HG03378 (cell line): ENCODE measurements at regions not wholly inside any gene's neighbourhood (a gene's known extent, or its start where the extent isn't known, plus 50 kb on each side); places are given as distances from the start of the nearest gene placed in this dataset.

ENCODE experiments used
- ATAC-seq: cut with Tn5 transposase; IDR thresholded peaks from one replicate; pipeline ENCODE4 v1.9.1; 2021; ENCODE audit warnings: mild to moderate bottlenecking, moderate library complexity; ENCODE audit not compliant: unreplicated experiment

DNA sequence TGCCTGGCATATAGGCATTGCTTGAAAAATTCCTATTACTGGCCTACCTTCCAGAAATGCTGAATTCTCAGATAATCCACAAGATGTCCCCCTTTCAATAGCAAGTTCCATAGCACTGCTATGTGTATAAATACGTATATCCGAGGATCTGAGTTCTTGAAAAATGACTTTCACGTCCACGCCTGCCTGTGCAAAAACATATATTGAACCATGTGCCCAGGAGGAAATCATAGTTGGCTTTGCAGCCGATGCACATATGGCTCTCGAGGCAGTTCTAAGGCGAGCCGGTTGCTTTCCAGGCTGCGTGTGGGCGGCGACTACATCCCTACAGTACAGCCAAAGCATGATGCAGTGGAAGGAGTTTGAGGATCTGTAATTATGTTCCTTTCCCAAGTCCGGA is 55.4 kb upstream of the ESX1 start:
- ATAC-seq = no peak

DNA sequence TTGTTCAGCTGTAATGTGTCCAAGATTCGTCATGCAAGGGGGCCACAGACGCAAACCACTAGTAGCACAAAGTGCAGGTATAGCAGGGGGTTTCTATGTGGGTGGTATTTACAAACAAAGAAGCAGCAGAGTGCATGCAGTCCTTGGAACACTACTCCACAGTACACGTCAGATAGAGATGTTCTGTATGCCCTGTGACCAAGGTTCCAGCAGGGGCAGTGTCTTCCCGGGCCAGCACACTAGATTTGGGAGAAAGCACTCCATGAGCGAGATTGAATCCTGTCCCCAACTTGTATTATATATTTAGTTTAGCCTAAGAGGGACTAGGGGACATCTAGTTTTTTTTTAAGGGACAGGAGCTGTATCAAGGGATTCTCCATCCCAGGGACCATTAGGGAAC is 54.4 kb upstream of the ESX1 start:
- ATAC-seq = no peak

DNA sequence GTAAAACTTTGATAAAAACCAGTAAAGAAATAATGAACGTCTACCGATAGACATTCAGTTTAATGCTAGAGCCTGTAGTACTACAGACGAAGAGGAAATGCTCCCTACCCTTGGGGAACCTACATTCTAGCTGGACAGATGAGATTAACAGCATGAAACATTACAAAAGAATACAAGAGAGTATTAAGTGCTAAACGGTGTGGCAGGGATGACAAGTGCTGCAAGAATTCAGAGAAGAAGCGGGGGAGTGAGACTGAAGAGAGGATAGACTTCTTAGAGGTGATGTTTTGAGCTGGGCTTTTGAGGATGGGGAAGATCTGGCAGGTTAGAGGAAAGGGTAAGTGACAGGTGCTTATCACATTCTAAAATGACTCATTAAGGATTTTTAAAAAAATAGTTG is 52.6 kb upstream of the ESX1 start:
- ATAC-seq = no peak

DNA sequence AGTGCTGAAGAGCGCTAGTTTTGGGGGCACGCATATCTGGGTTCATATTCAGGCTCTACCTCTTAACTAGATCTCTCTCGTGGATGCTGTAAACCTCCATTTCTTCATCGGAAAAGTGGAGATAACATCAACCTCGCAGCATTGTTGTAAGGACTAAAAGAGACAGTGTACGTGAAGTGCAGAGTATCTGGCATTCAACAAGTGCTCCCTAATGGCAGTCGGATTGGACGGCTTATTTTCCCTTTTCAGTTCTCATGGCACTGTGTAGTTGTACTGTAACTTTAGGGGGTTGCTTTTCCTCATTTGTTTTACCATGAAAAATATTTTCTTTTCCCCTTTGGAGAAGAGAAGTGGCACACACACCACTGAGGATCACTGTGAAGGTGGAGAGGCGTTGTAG is 51.4 kb upstream of the ESX1 start:
- no peak for ATAC-seq
